WI38 (cell line): ENCODE measurements at regions not wholly inside any gene's neighbourhood (a gene's known extent, or its start where the extent isn't known, plus 50 kb on each side); places are given as distances from the start of the nearest gene placed in this dataset.

Experiments used
- H3K4me3 ChIP-seq: 2 replicates; pipeline ENCODE4 v1.5.1; 2011; ENCODE audit warnings: low read depth, mild to moderate bottlenecking, control low read depth, low read length
- TF ChIP-seq, protein P1 (sequence below): IDR thresholded peaks from 2 replicates; pipeline ENCODE4 v1.5.1; 2012; ENCODE audit warnings: low read depth, mild to moderate bottlenecking, control low read depth, low read length

GRCh38 chr4:179124957-179125356 is 1682.7 kb upstream of the AGA start:
- TF ChIP-seq, protein P1, sequence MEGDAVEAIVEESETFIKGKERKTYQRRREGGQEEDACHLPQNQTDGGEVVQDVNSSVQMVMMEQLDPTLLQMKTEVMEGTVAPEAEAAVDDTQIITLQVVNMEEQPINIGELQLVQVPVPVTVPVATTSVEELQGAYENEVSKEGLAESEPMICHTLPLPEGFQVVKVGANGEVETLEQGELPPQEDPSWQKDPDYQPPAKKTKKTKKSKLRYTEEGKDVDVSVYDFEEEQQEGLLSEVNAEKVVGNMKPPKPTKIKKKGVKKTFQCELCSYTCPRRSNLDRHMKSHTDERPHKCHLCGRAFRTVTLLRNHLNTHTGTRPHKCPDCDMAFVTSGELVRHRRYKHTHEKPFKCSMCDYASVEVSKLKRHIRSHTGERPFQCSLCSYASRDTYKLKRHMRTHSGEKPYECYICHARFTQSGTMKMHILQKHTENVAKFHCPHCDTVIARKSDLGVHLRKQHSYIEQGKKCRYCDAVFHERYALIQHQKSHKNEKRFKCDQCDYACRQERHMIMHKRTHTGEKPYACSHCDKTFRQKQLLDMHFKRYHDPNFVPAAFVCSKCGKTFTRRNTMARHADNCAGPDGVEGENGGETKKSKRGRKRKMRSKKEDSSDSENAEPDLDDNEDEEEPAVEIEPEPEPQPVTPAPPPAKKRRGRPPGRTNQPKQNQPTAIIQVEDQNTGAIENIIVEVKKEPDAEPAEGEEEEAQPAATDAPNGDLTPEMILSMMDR: no peak
- H3K4me3 ChIP-seq: no peak overlapping the region

- H3K4me3 ChIP-seq: no peak overlapping the region
- TF ChIP-seq, protein P1: no peak
Measured at GRCh38 chr4:179125870-179126269, 1683.6 kb upstream of the AGA start.

GRCh38 chr4:179128299-179128698 is 1686.1 kb upstream of the AGA start:
- no peak overlapping the region for H3K4me3 ChIP-seq

GRCh38 chr4:179130122-179130714 is 1688.0 kb upstream of the AGA start:
- TF ChIP-seq, protein P1: no peak
- no peak overlapping the region for H3K4me3 ChIP-seq

More at GRCh38 chr4:179128299-179128698, 1686.1 kb upstream of the AGA start:
- TF ChIP-seq, protein P1: no peak

GRCh38 chr4:179145746-179146525 is 1703.7 kb upstream of the AGA start:
- TF ChIP-seq, protein P1: no peak

GRCh38 chr4:179151770-179152169 is 1709.5 kb upstream of the AGA start:
- no peak overlapping the region for H3K4me3 ChIP-seq
- TF ChIP-seq, protein P1: no peak

More at GRCh38 chr4:179145746-179146525, 1703.7 kb upstream of the AGA start:
- no peak overlapping the region for H3K4me3 ChIP-seq

DNA sequence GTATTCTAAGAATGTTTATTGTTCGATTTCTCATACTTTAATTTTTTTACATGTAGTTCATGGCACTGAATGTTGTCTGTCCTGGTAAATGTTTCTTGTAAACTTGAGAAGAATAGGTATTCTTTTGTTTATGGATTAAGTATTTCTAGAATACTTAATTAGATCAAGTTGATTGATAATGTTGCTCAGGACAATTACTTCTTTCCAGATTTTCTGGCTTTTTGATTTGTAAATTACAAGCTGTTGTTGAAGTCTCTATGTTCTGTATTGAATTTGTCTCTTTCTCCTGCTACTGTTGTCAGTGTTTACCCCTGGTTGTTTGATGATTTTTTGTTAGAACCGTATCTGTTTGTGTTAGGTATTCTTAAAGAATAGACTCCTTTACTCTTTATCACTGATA is 1720.9 kb upstream of the AGA start:
- TF ChIP-seq, protein P1: no peak

More for the DNA sequence above, 1720.9 kb upstream of the AGA start:
- no peak overlapping the region for H3K4me3 ChIP-seq
